ENCODE measurements at regions not wholly inside any gene's neighbourhood (a gene's known extent, or its start where the extent isn't known, plus 50 kb on each side); places are given as distances from the start of the nearest gene placed in this dataset.

- no peak for DNase-seq
Measured at GRCh38 chr10:6342096-6342685, 139.5 kb downstream of the PFKFB3 start.

GRCh38 chr10:6343305-6344010 is 140.7 kb downstream of the PFKFB3 start:
- no peak for DNase-seq

- no peak for DNase-seq
Measured at GRCh38 chr10:6345404-6345803, 142.7 kb downstream of the PFKFB3 start.

- DNase-seq, result no peak
Measured at GRCh38 chr10:6346631-6347030, 143.9 kb downstream of the PFKFB3 start.

- peak in 21 of 51 donors; percentile 7 to 60 (median 34) for DNase-seq
Measured at GRCh38 chr10:6347391-6347951, 144.7 kb downstream of the PFKFB3 start.

GRCh38 chr10:6348096-6348874 is 145.6 kb downstream of the PFKFB3 start:
- peak in 38 of 51 donors; percentile 20 to 82 (median 60) for DNase-seq

- no peak for DNase-seq
Measured at GRCh38 chr10:6349846-6350535, 147.3 kb downstream of the PFKFB3 start.

GRCh38 chr10:6350609-6351008 is 147.9 kb downstream of the PFKFB3 start:
- no peak for DNase-seq

GRCh38 chr10:6351495-6351894 is 148.8 kb downstream of the PFKFB3 start:
- no peak for DNase-seq

- no peak for DNase-seq
Measured at GRCh38 chr10:6353526-6353925, 150.8 kb downstream of the PFKFB3 start.

GRCh38 chr10:6354168-6354772 is 151.5 kb downstream of the PFKFB3 start:
- DNase-seq, result no peak

GRCh38 chr10:6356280-6356793 is 153.6 kb downstream of the PFKFB3 start:
- DNase-seq, result no peak

GRCh38 chr10:6361869-6362268 is 159.1 kb downstream of the PFKFB3 start:
- DNase-seq, result no peak

- DNase-seq, result no peak
Measured at GRCh38 chr10:6362879-6363278, 160.1 kb downstream of the PFKFB3 start.

GRCh38 chr10:6363511-6363910 is 160.8 kb downstream of the PFKFB3 start:
- no peak for DNase-seq

- DNase-seq, result no peak
Measured at GRCh38 chr10:6364283-6364682, 161.6 kb downstream of the PFKFB3 start.

GRCh38 chr10:6364893-6365292 is 162.2 kb downstream of the PFKFB3 start:
- no peak for DNase-seq

GRCh38 chr10:6365384-6365783 is 162.7 kb downstream of the PFKFB3 start:
- no peak for DNase-seq

Data from hypothalamus (tissue), 51 donors.